C1 segment of cervical spinal cord (tissue), 14 donors: ENCODE measurements at regions not wholly inside any gene's neighbourhood (a gene's known extent, or its start where the extent isn't known, plus 50 kb on each side); places are given as distances from the start of the nearest gene placed in this dataset.

ENCODE experiments used
- DNase-seq, 14 donors: peaks; one replicate each; lab custom pipeline; 2025; lab: John Stamatoyannopoulos, UW

DNA sequence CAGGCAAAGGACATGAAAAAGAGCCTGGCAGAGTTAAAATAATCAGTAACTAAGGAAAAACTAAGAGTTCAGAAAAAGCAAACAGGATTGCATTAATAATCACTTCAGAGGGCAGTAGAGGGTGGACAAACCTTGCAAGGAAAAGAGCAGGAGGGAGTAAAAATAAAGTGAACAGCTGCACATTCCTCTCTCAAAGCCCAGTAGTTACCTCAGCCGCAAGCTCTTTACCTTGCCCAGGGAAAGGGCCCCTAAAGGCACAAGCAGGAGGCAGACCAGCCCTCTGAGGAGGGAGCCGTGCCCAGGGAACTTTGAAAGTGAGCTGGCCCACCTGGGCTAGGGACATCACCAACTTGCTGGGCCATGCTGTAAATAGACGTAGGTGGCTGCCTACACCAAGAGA lies 196.9 kb downstream of the C1D start:
- no peak for DNase-seq

- no peak for DNase-seq
These were observed 195.1 kb downstream of the C1D start for GRCh38 chr2:67867735-67868134.

- DNase-seq, result no peak
These were observed 191.0 kb downstream of the C1D start for GRCh38 chr2:67871686-67872412.

- DNase-seq, result no peak
These were observed 190.3 kb downstream of the C1D start for GRCh38 chr2:67872481-67872880.

DNA sequence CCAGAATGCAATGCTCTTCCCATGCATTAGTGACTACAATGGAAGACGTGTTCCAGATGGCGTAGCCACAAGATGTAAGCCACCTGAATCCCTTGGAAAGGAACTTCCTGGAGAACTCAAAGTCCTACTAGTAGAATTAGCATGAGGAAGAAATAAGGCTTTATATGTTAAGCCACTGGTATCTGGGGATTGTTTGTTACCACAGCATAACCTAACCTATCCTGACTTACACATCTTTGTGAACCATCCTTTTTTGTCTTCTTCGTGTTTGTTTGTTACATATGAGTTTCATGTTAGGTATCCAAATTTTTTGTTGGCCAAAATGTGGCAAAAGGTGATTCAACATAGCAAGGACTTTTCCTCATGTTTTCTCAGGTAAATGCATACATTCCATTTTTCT lies 188.9 kb downstream of the C1D start:
- no peak for DNase-seq

- no peak for DNase-seq
These were observed 186.6 kb downstream of the C1D start for GRCh38 chr2:67876176-67876575.

DNA sequence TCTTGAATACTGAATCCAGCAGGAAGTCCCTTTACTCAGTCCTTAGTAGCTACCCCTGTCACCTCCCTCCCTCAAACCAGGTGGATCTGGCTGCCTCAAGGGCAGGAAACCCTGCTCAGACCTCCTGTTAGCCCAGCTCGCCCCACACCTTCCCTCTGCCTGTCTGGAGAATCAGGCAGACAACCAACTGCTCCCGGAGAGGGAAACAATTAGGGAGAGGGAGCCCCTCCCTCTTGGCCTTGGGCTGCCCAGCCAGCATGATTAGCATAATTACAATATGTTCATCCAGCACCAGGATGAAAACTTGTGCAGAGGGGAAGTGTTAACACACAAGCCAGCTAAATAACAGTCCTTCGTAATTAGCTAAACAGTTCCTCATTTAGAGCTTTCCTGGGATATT lies 185.5 kb downstream of the C1D start:
- DNase-seq, result peak in 4 of 14 donors; percentile 3 to 94 (median 10)

DNA sequence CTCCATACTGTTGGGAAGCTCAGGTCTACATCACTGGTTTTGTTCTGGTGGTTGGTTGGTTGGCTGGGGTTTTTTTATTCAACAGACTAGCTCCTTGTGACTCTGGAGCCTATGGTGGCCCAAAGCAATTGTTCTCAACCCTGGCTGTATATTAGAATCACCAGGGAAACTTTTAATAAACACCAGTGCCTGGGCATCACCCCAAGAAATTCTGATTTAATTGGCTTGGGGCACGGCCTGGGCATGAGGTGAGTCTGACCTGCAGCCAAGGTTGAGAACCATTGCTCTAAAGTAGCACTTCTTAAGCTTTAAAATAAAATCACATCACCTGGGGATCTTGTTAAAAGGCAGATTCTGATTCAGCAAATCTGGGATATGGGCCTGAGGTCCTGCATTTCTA lies 184.1 kb downstream of the C1D start:
- DNase-seq, result peak in 2 of 14 donors; percentile 8 to 57

DNA sequence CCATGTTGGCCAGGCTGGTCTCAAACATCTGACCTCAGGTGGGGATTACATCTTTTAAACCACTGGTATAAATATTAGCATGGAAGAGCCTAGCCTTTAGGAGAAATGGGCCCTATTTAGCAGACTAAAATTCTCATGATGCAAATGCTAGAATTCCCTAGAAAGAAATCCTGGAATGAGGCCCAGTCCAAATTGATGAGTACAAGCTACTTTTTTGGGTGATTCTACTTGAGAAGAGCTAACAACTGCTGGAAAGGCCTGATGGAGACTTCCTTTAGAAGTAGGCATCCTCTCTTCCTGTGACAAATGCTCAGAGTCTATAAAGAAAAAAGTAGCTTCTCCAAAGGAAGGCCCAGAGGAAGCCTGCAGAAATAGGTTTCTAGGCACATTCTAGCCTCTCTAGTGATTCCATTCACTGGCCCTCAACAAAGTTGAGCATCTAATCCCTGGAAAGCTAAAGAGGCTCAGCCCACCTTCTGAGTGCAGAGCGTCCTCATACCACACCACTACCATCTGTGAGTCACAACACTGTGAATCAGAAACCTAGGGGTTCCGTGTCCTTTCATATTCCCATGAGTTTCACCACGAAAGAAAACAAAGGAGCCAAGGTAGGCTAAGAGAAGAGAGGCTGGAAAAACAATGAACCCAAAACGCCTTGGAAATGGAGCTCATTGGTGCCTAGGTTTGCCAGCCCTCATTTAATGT lies 183.1 kb downstream of the C1D start:
- DNase-seq, result peak in 1 of 14 donors; percentile 54

GRCh38 chr2:67880291-67880761 lies 182.5 kb downstream of the C1D start:
- peak in 4 of 14 donors; percentile 1 to 90 (median 10) for DNase-seq

- peak in 1 of 14 donors; percentile 18 for DNase-seq
These were observed 181.0 kb downstream of the C1D start for GRCh38 chr2:67881816-67882215.

- DNase-seq, result peak in 5 of 14 donors; percentile 5 to 89 (median 7)
These were observed 179.3 kb downstream of the C1D start for GRCh38 chr2:67883316-67884087.

DNA sequence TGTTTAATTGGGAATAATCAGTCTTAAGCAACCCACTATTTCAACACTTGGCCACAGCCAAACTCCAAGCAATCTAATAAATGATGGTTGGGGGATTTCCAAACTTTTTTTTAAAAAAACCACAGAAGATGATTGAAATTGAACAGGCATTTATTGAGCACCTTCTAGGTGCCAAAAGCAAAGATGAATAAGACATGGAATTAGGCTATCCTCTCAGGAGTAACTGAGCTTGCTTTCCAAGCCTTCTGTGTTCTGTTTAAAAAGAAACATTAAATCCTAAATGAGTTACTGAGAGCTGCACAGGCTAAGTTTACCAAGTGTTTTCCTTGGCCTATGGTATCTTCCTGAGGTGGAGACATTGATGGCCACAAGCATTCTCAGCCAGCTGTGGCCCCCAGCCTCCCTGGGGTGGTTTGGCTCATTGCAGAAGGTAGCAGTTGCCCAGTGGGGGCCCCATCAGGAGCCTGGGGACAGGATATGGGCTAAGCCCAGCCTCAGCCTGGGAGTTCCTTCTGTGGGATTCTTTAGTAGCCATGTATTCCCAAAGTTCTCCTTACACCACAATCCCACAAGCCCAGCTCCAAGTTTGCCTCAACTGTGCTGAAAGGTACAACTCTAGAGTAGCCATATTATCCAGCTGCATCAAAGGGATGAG lies 174.3 kb downstream of the C1D start:
- no peak for DNase-seq

GRCh38 chr2:67889056-67889455 lies 173.7 kb downstream of the C1D start:
- DNase-seq, result no peak

- DNase-seq, result no peak
These were observed 171.2 kb downstream of the C1D start for GRCh38 chr2:67891642-67892041.

GRCh38 chr2:67892339-67892846 lies 170.4 kb downstream of the C1D start:
- peak in 1 of 14 donors; percentile 19 for DNase-seq

DNA sequence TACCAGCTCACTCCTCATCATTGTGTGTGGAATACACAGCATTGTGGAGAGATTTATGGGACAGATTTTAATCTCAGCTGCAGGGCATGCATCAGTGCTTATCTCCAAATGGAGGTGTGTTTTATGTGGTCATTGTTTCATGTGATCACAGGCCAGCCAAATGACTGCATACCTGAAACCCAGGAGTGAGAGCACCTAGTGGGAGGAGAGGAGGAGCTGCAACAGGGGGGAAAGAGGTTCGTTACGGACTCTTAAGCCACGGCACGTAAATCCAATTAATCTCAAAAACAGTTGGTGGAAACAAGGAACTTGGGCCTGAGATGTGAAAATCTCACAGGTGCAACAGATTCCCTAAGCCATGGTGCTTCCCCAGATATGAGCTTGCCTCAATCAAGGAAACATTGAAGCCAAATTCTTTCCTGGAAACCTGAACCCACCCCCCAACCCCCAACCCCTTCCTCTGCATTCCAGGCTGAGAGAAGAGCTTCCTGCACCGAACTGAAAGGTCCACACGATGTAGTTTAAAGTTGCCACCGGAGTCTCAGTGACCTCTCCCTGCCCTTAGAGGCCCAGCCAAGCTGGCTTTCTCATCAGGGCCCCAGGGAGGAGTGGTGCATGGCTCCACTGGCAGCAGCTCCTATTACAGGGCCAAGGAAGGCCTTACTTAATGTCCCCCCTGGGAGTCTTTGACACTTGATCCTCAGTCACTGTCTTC lies 167.4 kb downstream of the C1D start:
- DNase-seq, result no peak

DNA sequence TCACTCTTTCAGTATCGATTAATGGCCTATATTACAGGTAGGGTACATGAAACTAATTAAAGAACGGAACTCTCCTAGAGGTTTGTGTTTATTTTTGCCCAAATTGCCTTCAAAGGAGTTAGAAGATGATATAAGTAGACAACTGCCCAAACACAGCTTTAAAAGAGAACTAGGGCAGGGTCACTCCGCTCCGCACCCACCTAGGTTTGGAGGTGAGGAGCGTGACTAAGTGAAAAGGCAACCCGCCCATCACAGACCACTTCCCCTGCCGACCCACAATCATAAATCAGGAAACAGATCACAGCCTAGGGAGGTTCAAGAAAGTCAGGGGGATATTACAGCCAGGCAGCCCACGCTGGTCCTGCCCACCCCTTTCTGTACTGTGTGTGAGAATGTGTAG lies 166.7 kb downstream of the C1D start:
- DNase-seq, result no peak

- DNase-seq, result no peak
These were observed 166.3 kb downstream of the C1D start for GRCh38 chr2:67896476-67896875.

GRCh38 chr2:67898595-67898994 lies 164.2 kb downstream of the C1D start:
- no peak for DNase-seq

GRCh38 chr2:67899187-67899586 lies 163.6 kb downstream of the C1D start:
- no peak for DNase-seq
